GM12878 (cell line): ENCODE measurements at regions not wholly inside any gene's neighbourhood (a gene's known extent, or its start where the extent isn't known, plus 50 kb on each side); places are given as distances from the start of the nearest gene placed in this dataset.

ENCODE experiments used
- CUX1 ChIP-seq: IDR thresholded peaks from 2 replicates; pipeline ENCODE4 v1.6.1; 2012; ENCODE audit warnings: improper control_type of control experiment, low read depth, low read length; ENCODE audit not compliant: insufficient replicate concordance
- HDAC2 ChIP-seq: fragments of 200-600 bp; sonication (generic); IDR thresholded peaks from 2 replicates; pipeline ENCODE4 v1.6.1; 2017
- POLR2AphosphoS2 ChIP-seq: IDR thresholded peaks from 2 replicates; pipeline ENCODE4 v1.6.1; 2011; ENCODE audit warnings: low read depth, mild to moderate bottlenecking, low read length, improper control_type of control experiment, moderate library complexity
- RFX5 ChIP-seq: IDR thresholded peaks from 2 replicates; pipeline ENCODE4 v1.6.1; 2011; ENCODE audit warnings: low read depth, low read length, improper control_type of control experiment
- SRF ChIP-seq, 2 experiments: IDR thresholded peaks; 2 replicates each; pipeline ENCODE4 v1.6.1; 2011; ENCODE audit warnings: low read depth in 2 of 2, low read length in 2 of 2, mild to moderate bottlenecking in 1 of 2, moderate library complexity in 1 of 2
- ZBTB11 ChIP-seq: fragments of 450-650 bp; formaldehyde crosslinking; IDR thresholded peaks from 2 replicates; pipeline ENCODE4 v1.5.0; 2022; ENCODE audit warnings: mild to moderate bottlenecking, missing genetic modification characterization
- ZNF24 ChIP-seq: fragments of 450-650 bp; IDR thresholded peaks from 2 replicates; pipeline ENCODE4 v1.6.1; 2017; ENCODE audit warnings: antibody characterized with exemption, mild to moderate bottlenecking
- TF ChIP-seq, protein P1 (sequence below): fragments of 450-650 bp; IDR thresholded peaks from 2 replicates; pipeline ENCODE4 v1.6.1; 2017; ENCODE audit warnings: antibody characterized with exemption, mild to moderate bottlenecking, moderate library complexity

DNA sequence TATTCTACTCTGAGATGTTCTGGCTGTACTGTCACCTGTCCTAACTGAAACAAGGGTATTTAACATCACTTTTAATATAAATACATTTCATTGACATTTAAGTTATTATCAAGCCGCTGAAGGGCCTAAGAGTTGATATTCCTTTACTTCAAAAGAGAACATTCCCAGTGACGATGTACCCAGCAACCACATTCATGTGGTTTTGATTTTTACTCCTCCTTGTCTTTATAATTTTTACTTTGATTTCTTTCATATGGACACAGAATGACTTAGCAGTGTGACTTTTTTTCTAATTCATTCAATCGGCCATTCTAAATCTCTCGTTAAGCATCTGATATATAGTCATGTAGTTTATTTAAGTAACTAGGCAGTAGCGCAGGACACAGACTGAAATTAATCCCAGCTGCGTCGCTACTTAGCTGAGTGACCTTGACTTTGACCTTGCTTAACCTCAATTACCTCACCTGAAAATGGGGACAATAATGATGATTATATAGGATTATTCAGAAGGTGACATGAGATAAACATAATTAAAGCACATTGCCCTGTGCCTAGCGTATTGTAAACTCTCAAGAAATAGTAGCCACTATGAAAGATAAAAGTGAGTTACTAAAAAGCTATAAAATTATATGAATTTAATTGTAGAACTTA, 476.6 kb downstream of the SETD4 start (continued):
- TF ChIP-seq CUX1 (no peak), ZBTB11 (CRISPR knock-in tag) (no peak), SRF (IDR thresholded peaks at IDR 0.05; ENCODE audit: low read depth in 2 of 2, low read length in 2 of 2) (no peak), HDAC2 (no peak), RFX5 (no peak), ZNF24 (no peak), POLR2AphosphoS2 (no peak)
- TF ChIP-seq, protein P1, sequence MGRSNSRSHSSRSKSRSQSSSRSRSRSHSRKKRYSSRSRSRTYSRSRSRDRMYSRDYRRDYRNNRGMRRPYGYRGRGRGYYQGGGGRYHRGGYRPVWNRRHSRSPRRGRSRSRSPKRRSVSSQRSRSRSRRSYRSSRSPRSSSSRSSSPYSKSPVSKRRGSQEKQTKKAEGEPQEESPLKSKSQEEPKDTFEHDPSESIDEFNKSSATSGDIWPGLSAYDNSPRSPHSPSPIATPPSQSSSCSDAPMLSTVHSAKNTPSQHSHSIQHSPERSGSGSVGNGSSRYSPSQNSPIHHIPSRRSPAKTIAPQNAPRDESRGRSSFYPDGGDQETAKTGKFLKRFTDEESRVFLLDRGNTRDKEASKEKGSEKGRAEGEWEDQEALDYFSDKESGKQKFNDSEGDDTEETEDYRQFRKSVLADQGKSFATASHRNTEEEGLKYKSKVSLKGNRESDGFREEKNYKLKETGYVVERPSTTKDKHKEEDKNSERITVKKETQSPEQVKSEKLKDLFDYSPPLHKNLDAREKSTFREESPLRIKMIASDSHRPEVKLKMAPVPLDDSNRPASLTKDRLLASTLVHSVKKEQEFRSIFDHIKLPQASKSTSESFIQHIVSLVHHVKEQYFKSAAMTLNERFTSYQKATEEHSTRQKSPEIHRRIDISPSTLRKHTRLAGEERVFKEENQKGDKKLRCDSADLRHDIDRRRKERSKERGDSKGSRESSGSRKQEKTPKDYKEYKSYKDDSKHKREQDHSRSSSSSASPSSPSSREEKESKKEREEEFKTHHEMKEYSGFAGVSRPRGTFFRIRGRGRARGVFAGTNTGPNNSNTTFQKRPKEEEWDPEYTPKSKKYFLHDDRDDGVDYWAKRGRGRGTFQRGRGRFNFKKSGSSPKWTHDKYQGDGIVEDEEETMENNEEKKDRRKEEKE, result no peak
